Heart left ventricle (tissue), 13 donors: ENCODE measurements at regions not wholly inside any gene's neighbourhood (a gene's known extent, or its start where the extent isn't known, plus 50 kb on each side); places are given as distances from the start of the nearest gene placed in this dataset.

Source experiments
- POLR2A ChIP-seq, 2 donors: fragments of 450-650 bp; IDR thresholded peaks; one replicate each; pipeline ENCODE4 v1.6.1; 2017; ENCODE audit warnings: antibody characterized with exemption in 2 of 2, mild to moderate bottlenecking in 2 of 2, moderate library complexity in 2 of 2
- TF ChIP-seq, protein P1 (sequence below), 12 donors: fragments of 200-600 bp; sonication (generic) in 4 of 12; IDR thresholded peaks; one replicate each; pipeline versions ENCODE4 v1.5.0 to v1.8.0; 2018 to 2022; ENCODE audit warnings: antibody characterized with exemption in 12 of 12, mild to moderate bottlenecking in 5 of 12
- donor health status: ischemic (EF 13 %, LVEDD 7.1; RV severe dilation, severe dysfunction).
- donor health status: DM: no; HTN: yes; CAD: no.
- donor health status: DM: no; HTN: no; CAD: no.
- donor health status: ischemic (EF 25% LVEDD 6.9; RV normal size, moderate dysfunction).
- donor health status: ischemic (EF 25% LVEDD 5.7; RV mildly dilated, moderate dysfunction).
- donor health status: ischemic (EF 35%, LVEDD 5.7; RV mildly dilated, moderate dysfunction).
- donor health status: nonischemic (EF 11% LVEDD 7.7; RV severe dilation, severe dysfunction).
- donor health status: DM: yes; HTN: yes; CAD: no.
- donor health status: PGD.
- donor health status: ischemic (EF 29% LVEDD 5.4; RV normal size, mild dysfunction).
- donor health status: nonischemic (EF 23%, LVEDD 6.1; RV moderate dilation, normal function).

DNA sequence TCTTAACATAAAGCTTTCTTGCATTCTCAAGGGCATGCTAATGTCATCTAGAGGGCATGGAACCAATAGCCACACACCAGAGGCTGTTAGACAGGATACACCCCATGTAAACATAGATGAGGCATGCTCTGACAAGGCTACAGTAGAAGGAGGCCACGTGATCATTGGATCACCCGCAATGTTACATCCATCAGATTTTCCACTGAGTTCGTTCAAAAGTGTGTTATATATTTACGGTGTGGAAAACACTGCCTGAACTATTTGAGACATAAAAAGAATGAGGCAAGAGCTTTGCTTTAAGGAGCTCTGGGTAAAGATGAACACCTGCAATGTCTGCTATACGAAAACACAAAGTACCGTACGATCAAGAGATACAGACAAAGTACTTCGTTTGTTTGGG, 817.5 kb upstream of the SLC10A2 start:
- TF ChIP-seq, protein P1, sequence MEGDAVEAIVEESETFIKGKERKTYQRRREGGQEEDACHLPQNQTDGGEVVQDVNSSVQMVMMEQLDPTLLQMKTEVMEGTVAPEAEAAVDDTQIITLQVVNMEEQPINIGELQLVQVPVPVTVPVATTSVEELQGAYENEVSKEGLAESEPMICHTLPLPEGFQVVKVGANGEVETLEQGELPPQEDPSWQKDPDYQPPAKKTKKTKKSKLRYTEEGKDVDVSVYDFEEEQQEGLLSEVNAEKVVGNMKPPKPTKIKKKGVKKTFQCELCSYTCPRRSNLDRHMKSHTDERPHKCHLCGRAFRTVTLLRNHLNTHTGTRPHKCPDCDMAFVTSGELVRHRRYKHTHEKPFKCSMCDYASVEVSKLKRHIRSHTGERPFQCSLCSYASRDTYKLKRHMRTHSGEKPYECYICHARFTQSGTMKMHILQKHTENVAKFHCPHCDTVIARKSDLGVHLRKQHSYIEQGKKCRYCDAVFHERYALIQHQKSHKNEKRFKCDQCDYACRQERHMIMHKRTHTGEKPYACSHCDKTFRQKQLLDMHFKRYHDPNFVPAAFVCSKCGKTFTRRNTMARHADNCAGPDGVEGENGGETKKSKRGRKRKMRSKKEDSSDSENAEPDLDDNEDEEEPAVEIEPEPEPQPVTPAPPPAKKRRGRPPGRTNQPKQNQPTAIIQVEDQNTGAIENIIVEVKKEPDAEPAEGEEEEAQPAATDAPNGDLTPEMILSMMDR (IDR thresholded peaks at IDR 0.05), result no peak
- TF ChIP-seq POLR2A (IDR thresholded peaks at IDR 0.05), result no peak
